NCI-H1092 treated with DMSO at 0.1 percent for 48 hours (cell line): ENCODE measurements at regions not wholly inside any gene's neighbourhood (a gene's known extent, or its start where the extent isn't known, plus 50 kb on each side); places are given as distances from the start of the nearest gene placed in this dataset.

Experiments used
- DNase-seq: peaks from one replicate; lab custom pipeline; 2025; lab: John Stamatoyannopoulos, UW

GRCh38 chr20:7411075-7411474 is 529.2 kb downstream of the HAO1 start:
- no peak for DNase-seq

- no peak for DNase-seq
Measured at GRCh38 chr20:7415427-7415826, 524.8 kb downstream of the HAO1 start.

DNA sequence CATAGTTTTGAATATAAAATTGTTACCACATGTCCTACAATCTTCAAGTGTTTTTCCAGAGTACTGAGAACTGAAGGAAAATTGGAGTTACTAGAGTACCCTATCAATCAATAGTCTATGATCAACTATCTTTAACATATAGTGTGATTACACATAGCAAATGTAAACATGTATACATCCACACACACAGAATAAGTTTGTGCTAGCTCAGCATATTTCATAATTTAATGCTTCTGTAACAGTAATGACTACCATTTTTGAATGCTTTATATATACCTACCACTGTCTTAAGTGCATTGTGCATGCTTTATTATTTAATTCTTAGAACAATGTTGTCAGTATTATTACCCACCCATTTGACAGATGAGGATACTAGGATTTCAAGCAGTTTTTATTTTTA is 523.9 kb downstream of the HAO1 start:
- no peak for DNase-seq

GRCh38 chr20:7420345-7420744 is 519.9 kb downstream of the HAO1 start:
- no peak for DNase-seq

DNA sequence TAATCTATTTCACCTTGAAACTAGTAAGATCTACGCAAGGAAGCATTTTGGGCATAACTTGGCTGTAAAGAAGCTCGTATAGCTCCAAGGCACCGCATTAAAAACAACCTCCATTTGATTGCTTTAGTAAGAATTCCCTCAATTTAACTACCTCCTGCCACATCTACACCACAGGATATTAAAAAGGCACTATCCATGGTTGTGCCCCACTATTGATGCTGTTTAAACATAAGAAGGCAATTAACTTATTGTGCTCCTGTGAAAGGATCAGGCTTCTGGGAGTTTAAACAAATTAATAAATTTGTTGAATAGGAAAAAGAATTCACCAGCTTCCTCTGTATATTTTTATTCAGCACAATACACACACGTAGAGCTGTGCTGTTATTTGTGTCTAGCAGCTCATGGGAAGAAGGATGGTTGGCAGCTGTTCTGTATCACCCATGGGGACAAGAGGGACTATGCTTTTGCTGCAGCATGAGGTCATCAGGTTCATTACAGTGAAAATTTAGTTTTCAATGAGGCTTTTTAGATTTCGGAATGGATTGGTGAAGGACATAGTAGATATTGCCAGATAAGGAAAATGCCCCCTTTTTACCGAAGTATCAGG is 513.3 kb downstream of the HAO1 start:
- DNase-seq: peak; percentile 9

DNA sequence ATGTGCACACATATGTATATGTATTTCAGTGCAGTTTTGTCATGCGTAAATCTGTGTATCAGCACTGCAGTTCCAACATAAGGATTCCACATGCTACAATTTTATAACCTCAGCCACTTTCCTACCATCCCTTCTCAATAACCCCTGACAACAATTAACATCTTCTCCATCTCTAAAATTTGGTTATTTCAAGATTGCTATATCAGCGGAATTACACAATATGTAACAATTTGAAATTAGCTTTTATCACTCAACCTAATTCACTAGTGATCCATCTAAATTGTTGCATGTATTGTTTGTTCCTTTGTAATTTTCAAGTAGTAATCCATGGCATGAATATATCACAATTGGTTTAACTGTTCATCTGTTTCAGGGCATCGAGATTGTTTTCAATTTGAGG is 511.3 kb downstream of the HAO1 start:
- DNase-seq: no peak

DNA sequence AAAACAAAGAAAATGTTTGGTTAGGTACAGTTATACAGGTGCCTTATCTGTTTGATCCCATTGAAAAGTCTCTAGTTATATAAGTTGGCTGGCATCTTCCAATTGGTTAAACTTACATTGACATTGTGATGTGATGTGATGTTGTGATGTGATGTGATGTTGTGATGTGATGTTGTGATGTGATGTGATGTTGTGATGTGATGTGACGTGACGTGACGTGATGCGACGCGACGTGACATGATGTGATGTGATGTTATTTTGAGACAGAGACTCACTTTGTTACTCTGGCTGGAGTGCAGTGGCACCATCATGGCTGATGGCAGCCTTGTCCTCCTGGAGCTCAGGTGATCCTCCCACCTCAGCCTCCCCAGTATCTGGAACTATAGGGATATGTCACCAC is 507.6 kb downstream of the HAO1 start:
- DNase-seq: no peak

GRCh38 chr20:7437311-7437710 is 502.9 kb downstream of the HAO1 start:
- no peak for DNase-seq

- DNase-seq: no peak
Measured at GRCh38 chr20:7449269-7449668, 491.0 kb downstream of the HAO1 start.

GRCh38 chr20:7452890-7453289 is 487.4 kb downstream of the HAO1 start:
- no peak for DNase-seq

- no peak for DNase-seq
Measured at GRCh38 chr20:7454047-7454446, 486.2 kb downstream of the HAO1 start.

GRCh38 chr20:7458459-7458858 is 481.8 kb downstream of the HAO1 start:
- DNase-seq: no peak

DNA sequence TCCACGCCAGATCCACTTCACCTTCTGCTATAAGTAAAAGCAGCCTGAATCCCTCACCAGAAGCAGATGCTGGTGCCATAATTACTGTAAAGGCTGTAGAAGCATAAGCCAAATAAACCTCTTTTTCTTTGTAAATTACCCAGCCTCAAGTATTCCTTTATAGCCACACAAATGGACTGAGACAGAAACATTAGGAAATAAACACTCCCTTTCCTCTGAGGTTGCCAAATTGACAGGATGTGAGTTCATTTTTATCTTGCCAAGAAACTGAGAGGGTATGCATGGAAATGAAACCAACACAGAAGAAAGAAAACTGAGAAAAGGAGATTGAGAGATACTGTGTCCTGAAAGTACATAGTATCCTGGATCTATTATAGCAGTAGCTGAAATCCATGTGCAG is 481.2 kb downstream of the HAO1 start:
- DNase-seq: peak; percentile 6

GRCh38 chr20:7463290-7463689 is 477.0 kb downstream of the HAO1 start:
- DNase-seq: no peak

GRCh38 chr20:7470912-7471311 is 469.3 kb downstream of the HAO1 start:
- no peak for DNase-seq

- DNase-seq: no peak
Measured at GRCh38 chr20:7490288-7490687, 450.0 kb downstream of the HAO1 start.

DNA sequence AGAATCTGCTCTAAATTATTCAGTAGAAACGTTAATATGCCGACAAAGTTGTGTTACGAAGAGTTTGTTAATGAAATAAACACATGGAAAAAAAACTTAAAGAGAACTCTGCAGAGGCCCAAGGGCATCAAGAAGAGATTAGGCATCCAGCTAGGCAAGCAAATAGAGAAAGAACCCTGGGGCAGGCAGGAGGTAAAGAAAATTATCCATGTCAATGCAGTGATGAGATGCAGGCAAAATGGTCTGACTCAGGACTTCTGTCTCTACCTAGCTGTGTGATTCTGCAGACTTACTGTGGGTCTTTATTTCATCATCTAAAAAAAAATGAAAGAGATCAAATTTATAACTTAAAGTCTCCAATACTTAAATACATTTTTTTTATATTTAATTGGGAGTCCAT is 448.0 kb downstream of the HAO1 start:
- no peak for DNase-seq

DNA sequence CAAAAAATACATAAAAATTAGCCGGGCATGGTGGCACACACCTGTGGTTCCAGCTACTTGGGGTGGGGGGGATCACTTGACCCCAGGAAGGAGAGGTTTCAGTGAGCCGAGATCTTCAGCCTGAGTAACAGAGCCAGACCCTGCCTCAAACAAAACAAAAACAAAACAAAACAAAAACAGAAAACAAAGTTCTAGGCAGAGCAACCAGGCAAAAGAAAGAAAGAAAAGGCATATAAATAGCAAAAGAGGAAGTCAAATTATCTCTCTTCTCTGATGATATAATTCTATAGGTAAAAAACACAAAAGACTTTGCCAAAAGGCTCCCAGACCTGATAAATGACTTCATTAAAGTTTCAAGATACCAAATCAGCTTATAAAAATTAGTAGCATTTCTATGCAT is 446.9 kb downstream of the HAO1 start:
- DNase-seq: no peak

GRCh38 chr20:7496394-7496991 is 443.8 kb downstream of the HAO1 start:
- DNase-seq: no peak

- DNase-seq: no peak
Measured at GRCh38 chr20:7497985-7498384, 442.3 kb downstream of the HAO1 start.

DNA sequence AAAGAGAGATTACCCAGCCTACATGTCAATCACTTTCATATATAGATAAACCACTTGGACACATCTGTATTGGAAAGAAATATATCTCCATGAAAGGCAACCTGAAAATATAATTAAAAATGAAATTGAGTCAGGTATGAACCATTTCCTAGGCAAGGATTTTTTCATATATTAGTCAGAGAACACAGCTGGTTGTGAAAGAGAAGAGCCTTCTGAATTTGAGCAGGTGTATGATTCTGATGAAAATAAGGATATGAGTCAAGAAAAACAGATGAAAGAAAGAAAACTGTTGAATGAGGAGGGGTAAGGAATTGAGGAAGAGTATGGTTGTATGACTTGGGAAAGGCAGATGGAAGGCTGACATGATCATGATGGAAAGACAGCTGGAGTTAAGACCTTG is 441.1 kb downstream of the HAO1 start:
- DNase-seq: no peak

DNA sequence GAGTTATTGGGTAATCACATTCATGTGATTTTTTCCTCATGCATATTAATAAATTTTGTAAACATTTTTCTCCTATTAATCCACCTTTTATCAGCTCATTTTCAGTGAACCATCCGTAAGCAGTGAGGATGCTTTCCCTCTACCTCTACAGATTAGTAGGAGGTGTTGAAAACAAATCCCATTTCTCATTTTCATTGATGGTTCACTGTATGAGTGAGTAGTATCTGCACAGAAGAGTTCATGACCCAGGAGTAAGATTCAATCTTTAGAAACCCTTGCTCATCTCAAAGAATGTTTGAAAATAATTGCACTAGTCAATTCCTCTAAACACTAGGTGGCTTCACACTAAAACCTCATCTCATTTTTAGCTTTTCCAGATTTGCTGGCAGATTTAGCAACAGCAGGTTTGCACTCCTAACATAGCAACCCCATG is 440.0 kb downstream of the HAO1 start:
- DNase-seq: no peak

DNA sequence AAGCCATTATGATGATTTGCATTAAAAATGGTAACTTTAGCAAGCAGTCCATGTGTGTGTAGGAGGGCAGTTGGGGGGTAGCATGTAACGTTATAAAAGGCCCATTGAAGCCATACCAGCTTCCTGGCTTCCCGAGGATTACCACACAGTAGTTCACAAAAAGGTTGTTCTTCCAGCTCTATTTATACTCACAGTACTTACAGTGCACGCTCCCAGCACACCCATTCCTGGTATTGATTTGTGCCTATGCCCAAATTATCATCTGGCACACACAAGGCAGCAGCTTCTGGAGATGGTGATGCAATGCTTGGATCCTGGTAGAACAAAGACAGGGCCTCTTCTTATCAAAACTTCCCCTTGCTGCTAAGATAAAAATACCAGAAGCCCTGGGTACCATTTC is 436.8 kb downstream of the HAO1 start:
- no peak for DNase-seq

- no peak for DNase-seq
Measured at GRCh38 chr20:7505152-7505834, 435.0 kb downstream of the HAO1 start.
